Transverse colon (tissue), 3 donors: ENCODE measurements at regions not wholly inside any gene's neighbourhood (a gene's known extent, or its start where the extent isn't known, plus 50 kb on each side); places are given as distances from the start of the nearest gene placed in this dataset.

Source experiments
- EP300 ChIP-seq: sonication (generic); formaldehyde crosslinking; IDR thresholded peaks from one replicate; pipeline ENCODE4 v1.6.1; 2017; ENCODE audit warnings: antibody characterized with exemption, low read depth
- POLR2A ChIP-seq: fragments of 450-650 bp; IDR thresholded peaks from one replicate; pipeline ENCODE4 v1.6.1; 2016; ENCODE audit warnings: antibody characterized with exemption, mild to moderate bottlenecking, moderate library complexity
- TF ChIP-seq, protein P1 (sequence below), 5 experiments: fragments of 200-600 bp in 3 of 5; fragments of 450-650 bp in 2 of 5; sonication (generic) in 3 of 5; IDR thresholded peaks; 1 replicate in 2 of 5; 2 replicates in 3 of 5; pipeline ENCODE4 v1.5.1; 2016 to 2017; ENCODE audit warnings: antibody characterized with exemption in 5 of 5, inconsistent platforms in 3 of 5, mild to moderate bottlenecking in 2 of 5, moderate library complexity in 1 of 5

DNA sequence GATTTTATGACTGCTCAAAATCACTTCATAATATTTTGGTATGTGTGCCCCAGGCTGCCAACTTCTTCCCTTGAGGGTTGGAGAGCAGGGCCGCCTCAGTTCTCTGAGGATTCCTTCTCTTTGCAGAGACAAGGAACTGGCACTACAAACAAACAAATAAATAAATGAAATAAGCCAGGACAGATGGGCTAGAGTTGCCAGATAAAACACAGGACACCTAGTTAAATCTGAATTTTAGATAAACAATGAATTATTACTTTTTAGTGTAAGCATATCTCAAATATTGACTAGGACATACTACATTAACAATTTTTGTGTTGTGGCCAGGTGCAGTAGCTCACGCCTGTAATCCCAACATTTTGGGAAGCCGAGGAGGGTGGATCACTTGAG lies 122.5 kb downstream of the FHDC1 start:
- TF ChIP-seq, protein P1, sequence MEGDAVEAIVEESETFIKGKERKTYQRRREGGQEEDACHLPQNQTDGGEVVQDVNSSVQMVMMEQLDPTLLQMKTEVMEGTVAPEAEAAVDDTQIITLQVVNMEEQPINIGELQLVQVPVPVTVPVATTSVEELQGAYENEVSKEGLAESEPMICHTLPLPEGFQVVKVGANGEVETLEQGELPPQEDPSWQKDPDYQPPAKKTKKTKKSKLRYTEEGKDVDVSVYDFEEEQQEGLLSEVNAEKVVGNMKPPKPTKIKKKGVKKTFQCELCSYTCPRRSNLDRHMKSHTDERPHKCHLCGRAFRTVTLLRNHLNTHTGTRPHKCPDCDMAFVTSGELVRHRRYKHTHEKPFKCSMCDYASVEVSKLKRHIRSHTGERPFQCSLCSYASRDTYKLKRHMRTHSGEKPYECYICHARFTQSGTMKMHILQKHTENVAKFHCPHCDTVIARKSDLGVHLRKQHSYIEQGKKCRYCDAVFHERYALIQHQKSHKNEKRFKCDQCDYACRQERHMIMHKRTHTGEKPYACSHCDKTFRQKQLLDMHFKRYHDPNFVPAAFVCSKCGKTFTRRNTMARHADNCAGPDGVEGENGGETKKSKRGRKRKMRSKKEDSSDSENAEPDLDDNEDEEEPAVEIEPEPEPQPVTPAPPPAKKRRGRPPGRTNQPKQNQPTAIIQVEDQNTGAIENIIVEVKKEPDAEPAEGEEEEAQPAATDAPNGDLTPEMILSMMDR (IDR thresholded peaks at IDR 0.05) = no peak
- TF ChIP-seq POLR2A (no peak), EP300 (no peak)
